Right lobe of liver (tissue), 6 donors: ENCODE measurements at regions not wholly inside any gene's neighbourhood (a gene's known extent, or its start where the extent isn't known, plus 50 kb on each side); places are given as distances from the start of the nearest gene placed in this dataset.

Experiments used
- ATAC-seq, 4 donors: fragments of 200-7000 bp; cut with Tn5 transposase; one replicate each; pipeline ENCODE4 v1.9.1; 2020; ENCODE audit warnings: mild to moderate bottlenecking in 4 of 4, moderate library complexity in 4 of 4
- DNase-seq, 3 donors: peaks; one replicate each; pipeline ENCODE4 v3.0.0-alpha.2; 2020
- H3K27ac ChIP-seq, 3 donors: fragments of 200-600 bp; one replicate each; pipeline ENCODE4 v1.8.0; 2022
- H3K27me3 ChIP-seq, 2 donors: fragments of 200-600 bp; one replicate each; pipeline ENCODE4 v1.8.0; 2022
- H3K36me3 ChIP-seq, 4 donors: fragments of 200-600 bp; sonication (generic) in 1 of 4; one replicate each; pipeline versions ENCODE4 v1.5.1 to v1.8.0; 2017 to 2022; ENCODE audit warnings: control low read depth in 1 of 4
- H3K4me1 ChIP-seq, 4 donors: fragments of 200-600 bp; sonication (generic) in 1 of 4; one replicate each; pipeline versions ENCODE4 v1.5.1 to v1.8.0; 2017 to 2022; ENCODE audit warnings: control low read depth in 1 of 4
- H3K4me3 ChIP-seq, 3 donors: fragments of 200-600 bp; one replicate each; pipeline ENCODE4 v1.8.0; 2022
- H3K9me3 ChIP-seq, 4 donors: fragments of 200-600 bp; sonication (generic) in 1 of 4; one replicate each; pipeline versions ENCODE4 v1.5.1 to v1.8.0; 2017 to 2022; ENCODE audit warnings: control low read depth in 1 of 4
- POLR2A ChIP-seq: fragments of 450-650 bp; IDR thresholded peaks from one replicate; pipeline ENCODE4 v1.6.1; 2017; ENCODE audit warnings: antibody characterized with exemption, mild to moderate bottlenecking
- WGBS: methylation state at CpG from one replicate; pipeline ENCODE4 v1.1.6; 2018; ENCODE audit warnings: low coverage, low lambda C conversion rate; ENCODE audit not compliant: insufficient coverage; ENCODE audit errors: missing lambda C conversion rate; 5-methylcytosine and 5-hydroxymethylcytosine counted together
- intact Hi-C, 2 donors: fragments of 100-400 bp; cut with DNase I; formaldehyde crosslinking; loops; one replicate each; pipeline versions ENCODE4 v1.11.2 to v1.14.1; 2022
- TF ChIP-seq, protein P1 (sequence below), 4 donors: fragments of 200-600 bp in 3 of 4; fragments of 450-650 bp in 1 of 4; IDR thresholded peaks; one replicate each; pipeline versions ENCODE4 v1.5.1 to v1.8.0; 2016 to 2022; ENCODE audit warnings: antibody characterized with exemption in 4 of 4, mild to moderate bottlenecking in 2 of 4
- donor health status: DM: no; HTN: yes; CAD: no.
- donor health status: DM: no; HTN: no; CAD: no.
- donor health status: DM: no; HTN: no; CAD: no.
- donor health status: DM: no; HTN: yes; CAD: no.
- donor health status: DM: no; HTN: yes; CAD: no.

DNA sequence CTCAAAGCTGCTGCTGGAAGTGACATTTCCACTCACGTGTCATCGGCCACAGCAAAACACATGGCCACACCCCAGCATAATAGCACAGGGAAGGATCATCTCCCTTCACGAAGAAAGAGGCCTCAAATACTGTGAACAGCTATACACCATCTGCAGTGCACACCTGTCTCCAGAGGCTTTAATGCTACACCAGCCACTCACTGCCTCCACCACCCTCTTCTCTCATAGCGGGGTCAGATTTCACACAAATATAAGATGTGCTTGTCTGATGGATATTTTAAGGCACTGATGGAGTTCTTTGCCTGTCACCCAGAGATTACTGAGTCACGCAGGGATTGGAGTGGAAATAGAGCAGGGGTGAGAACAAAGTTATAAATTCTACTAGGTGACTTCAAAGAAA, 374.0 kb downstream of the ZNF516 start:
- WGBS, result 51% methylated on average over 5 of the region's 5 CpGs
- TF ChIP-seq POLR2A, result no peak
- TF ChIP-seq, protein P1, sequence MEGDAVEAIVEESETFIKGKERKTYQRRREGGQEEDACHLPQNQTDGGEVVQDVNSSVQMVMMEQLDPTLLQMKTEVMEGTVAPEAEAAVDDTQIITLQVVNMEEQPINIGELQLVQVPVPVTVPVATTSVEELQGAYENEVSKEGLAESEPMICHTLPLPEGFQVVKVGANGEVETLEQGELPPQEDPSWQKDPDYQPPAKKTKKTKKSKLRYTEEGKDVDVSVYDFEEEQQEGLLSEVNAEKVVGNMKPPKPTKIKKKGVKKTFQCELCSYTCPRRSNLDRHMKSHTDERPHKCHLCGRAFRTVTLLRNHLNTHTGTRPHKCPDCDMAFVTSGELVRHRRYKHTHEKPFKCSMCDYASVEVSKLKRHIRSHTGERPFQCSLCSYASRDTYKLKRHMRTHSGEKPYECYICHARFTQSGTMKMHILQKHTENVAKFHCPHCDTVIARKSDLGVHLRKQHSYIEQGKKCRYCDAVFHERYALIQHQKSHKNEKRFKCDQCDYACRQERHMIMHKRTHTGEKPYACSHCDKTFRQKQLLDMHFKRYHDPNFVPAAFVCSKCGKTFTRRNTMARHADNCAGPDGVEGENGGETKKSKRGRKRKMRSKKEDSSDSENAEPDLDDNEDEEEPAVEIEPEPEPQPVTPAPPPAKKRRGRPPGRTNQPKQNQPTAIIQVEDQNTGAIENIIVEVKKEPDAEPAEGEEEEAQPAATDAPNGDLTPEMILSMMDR (IDR thresholded peaks at IDR 0.05), result no peak
- intact Hi-C loops, result no loop called here

DNA sequence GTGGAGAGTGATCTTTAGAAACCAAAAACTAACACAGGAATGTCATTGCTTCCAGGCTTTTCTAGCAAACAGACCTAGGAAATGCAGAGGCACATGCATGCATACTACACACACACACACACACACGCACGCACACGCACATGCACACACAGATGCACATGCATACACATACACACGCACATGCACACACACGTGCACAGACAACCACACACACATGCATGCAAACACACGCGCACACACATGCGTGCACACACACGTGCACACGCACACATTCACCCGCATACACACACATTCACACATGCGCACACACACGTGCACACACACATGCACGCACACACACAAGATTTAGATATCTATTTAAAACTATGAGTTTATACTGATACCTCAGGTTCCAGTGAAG, 379.5 kb downstream of the ZNF516 start:
- Histone ChIP-seq H3K27ac (no peak overlapping the region), H3K9me3 (no peaks in the 10 kb centered on the region), H3K4me1 (no peaks in the 10 kb centered on the region), H3K36me3 (no peaks in the 10 kb centered on the region), H3K4me3 (no peak overlapping the region), H3K27me3 (no peaks in the 10 kb centered on the region)
- no peak for DNase-seq
- TF ChIP-seq POLR2A, result no peak
- TF ChIP-seq, protein P1 (IDR thresholded peaks at IDR 0.05), result no peak
- intact Hi-C loops, result no loop called here
- no peak for ATAC-seq
- 72% methylated on average over 9 of the region's 14 CpGs for WGBS

More for the DNA sequence above, 374.0 kb downstream of the ZNF516 start:
- DNase-seq (no peak), ATAC-seq (no peak)
- Histone ChIP-seq H3K27me3 (no peaks in the 10 kb centered on the region), H3K36me3 (no peaks in the 10 kb centered on the region), H3K4me3 (no peak overlapping the region), H3K9me3 (no peaks in the 10 kb centered on the region), H3K4me1 (no peaks in the 10 kb centered on the region), H3K27ac (no peak overlapping the region)

DNA sequence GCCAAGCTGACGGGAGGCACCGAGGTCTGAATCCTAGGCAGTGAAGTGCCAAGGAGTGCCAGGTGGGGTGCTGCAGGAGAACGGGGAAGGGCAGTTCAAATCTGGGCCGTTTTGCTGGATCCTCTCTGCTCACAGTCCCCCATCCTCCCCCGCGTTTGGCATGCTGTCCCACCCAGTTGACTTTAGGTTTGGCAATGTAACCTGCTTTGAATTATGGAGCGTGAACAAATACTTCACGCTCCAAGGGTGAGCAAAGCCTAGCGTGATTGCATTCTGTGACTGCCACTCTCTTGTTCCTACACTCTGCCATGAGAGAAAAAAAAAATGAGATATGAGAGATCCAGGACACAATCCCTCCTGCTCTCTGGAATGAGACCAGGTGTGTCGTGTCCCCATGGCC, 381.9 kb downstream of the ZNF516 start:
- DNase-seq (no peak), ATAC-seq (no peak)
- H3K27ac ChIP-seq, result no peak overlapping the region
- H3K27me3 ChIP-seq, result no peaks in the 10 kb centered on the region
- H3K9me3 ChIP-seq, result no peaks in the 10 kb centered on the region
- no peaks in the 10 kb centered on the region for H3K36me3 ChIP-seq
- no peaks in the 10 kb centered on the region for H3K4me1 ChIP-seq
- no peak for TF ChIP-seq POLR2A
- TF ChIP-seq, protein P1 (IDR thresholded peaks at IDR 0.05), result no peak
- WGBS, result 44% methylated on average over 9 of the region's 10 CpGs
- intact Hi-C loops, result no loop called here
- H3K4me3 ChIP-seq, result no peak overlapping the region

GRCh38 chr18:76102626-76103025, 392.4 kb downstream of the ZNF516 start:
- Histone ChIP-seq H3K27ac (no peak overlapping the region), H3K36me3 (no peaks in the 10 kb centered on the region), H3K27me3 (no peaks in the 10 kb centered on the region), H3K4me3 (no peak overlapping the region), H3K4me1 (no peaks in the 10 kb centered on the region), H3K9me3 (peaks cover 0 to 3% (median 0%) of the 10 kb centered on the region in 4 donors)
- DNase-seq, result no peak
- intact Hi-C loops, result no loop called here
- ATAC-seq, result no peak
- 61% methylated on average over 5 of the region's 5 CpGs for WGBS
- TF ChIP-seq POLR2A, result no peak
- TF ChIP-seq, protein P1 (IDR thresholded peaks at IDR 0.05), result no peak

- no peak for ATAC-seq
Measured at GRCh38 chr18:76102156-76102555, 392.9 kb downstream of the ZNF516 start.

More at GRCh38 chr18:76102156-76102555, 392.9 kb downstream of the ZNF516 start:
- Histone ChIP-seq H3K4me1 (no peaks in the 10 kb centered on the region), H3K4me3 (no peak overlapping the region), H3K9me3 (peaks cover 0 to 3% (median 0%) of the 10 kb centered on the region in 4 donors), H3K27me3 (no peaks in the 10 kb centered on the region), H3K36me3 (no peaks in the 10 kb centered on the region), H3K27ac (no peak overlapping the region)
- no peak for TF ChIP-seq POLR2A
- TF ChIP-seq, protein P1 (IDR thresholded peaks at IDR 0.05), result no peak
- WGBS, result 22% methylated on average over 3 of the region's 3 CpGs
- intact Hi-C loops, result no loop called here
- DNase-seq, result no peak
